HEK293 (cell line): ENCODE measurements at regions not wholly inside any gene's neighbourhood (a gene's known extent, or its start where the extent isn't known, plus 50 kb on each side); places are given as distances from the start of the nearest gene placed in this dataset.

ENCODE experiments used
- CTCF ChIA-PET: fragments of 350-600 bp; formaldehyde crosslinking; extraction: SDS; loops from one replicate; lab custom pipeline; 2021; ENCODE audit warnings: antibody characterized with exemption; lab: Yijun Ruan, JAX
- POLR2A ChIA-PET: fragments of 300-600 bp; formaldehyde crosslinking; extraction: SDS; loops from one replicate; lab custom pipeline; 2020; ENCODE audit warnings: antibody characterized with exemption, inconsistent platforms; lab: Yijun Ruan, JAX
- H3K27ac ChIP-seq: fragments of 200-500 bp; sonication (Bioruptor generic); 2 replicates; pipeline ENCODE4 v1.5.1; 2014; ENCODE audit warnings: low read depth, low read length, control low read depth, inconsistent platforms; ENCODE audit errors: extremely low read depth
- H3K36me3 ChIP-seq, 2 experiments: fragments of 200-500 bp in 1 of 2; sonication (Bioruptor generic) in 1 of 2; 1 replicate in 1 of 2; 2 replicates in 1 of 2; pipeline ENCODE4 v1.5.1; 2014 to 2017; ENCODE audit warnings: inconsistent platforms in 2 of 2, low read length in 2 of 2; ENCODE audit not compliant: control insufficient read depth in 2 of 2, insufficient read depth in 1 of 2
- H3K4me1 ChIP-seq: fragments of 200-500 bp; sonication (Bioruptor generic); 2 replicates; pipeline ENCODE4 v1.5.1; 2014; ENCODE audit warnings: mild to moderate bottlenecking, low read length, inconsistent platforms; ENCODE audit not compliant: control insufficient read depth, insufficient read depth
- H3K4me3 ChIP-seq: 2 replicates; pipeline ENCODE4 v1.5.1; 2011; ENCODE audit warnings: low read depth, mild to moderate bottlenecking, control low read depth, low read length, moderate library complexity
- H3K9me3 ChIP-seq: fragments of 200-500 bp; sonication (Bioruptor generic); 2 replicates; pipeline ENCODE4 v1.5.1; 2014; ENCODE audit warnings: low read depth, low read length, inconsistent platforms; ENCODE audit not compliant: control insufficient read depth, insufficient read depth
- KLF16 ChIP-seq: fragments of 450-650 bp; formaldehyde crosslinking; IDR thresholded peaks from 2 replicates; pipeline ENCODE4 v1.5.1; 2017; ENCODE audit warnings: missing biosample characterization, missing genetic modification characterization
- MEIS1 ChIP-seq: sonication (generic); formaldehyde crosslinking; IDR thresholded peaks from 2 replicates; pipeline ENCODE4 v1.8.1; 2022; ENCODE audit warnings: missing genetic modification reagents, mild to moderate bottlenecking, borderline replicate concordance
- SCRT2 ChIP-seq: fragments of 450-650 bp; formaldehyde crosslinking; IDR thresholded peaks from 2 replicates; pipeline ENCODE4 v1.5.1; 2016; ENCODE audit warnings: missing biosample characterization, missing genetic modification characterization
- TRIM28 ChIP-seq: IDR thresholded peaks from 2 replicates; pipeline ENCODE4 v1.6.1; 2011; ENCODE audit warnings: low read length, control low read depth, borderline replicate concordance
- ZBTB7A ChIP-seq: fragments of 450-650 bp; formaldehyde crosslinking; IDR thresholded peaks from 2 replicates; pipeline ENCODE4 v1.5.1; 2016; ENCODE audit warnings: low read depth, missing biosample characterization, missing genetic modification characterization
- ZNF114 ChIP-seq: fragments of 450-650 bp; formaldehyde crosslinking; IDR thresholded peaks from 2 replicates; pipeline ENCODE4 v1.5.0; 2017; ENCODE audit warnings: missing biosample characterization, missing genetic modification characterization
- ZNF19 ChIP-seq: fragments of 450-650 bp; formaldehyde crosslinking; IDR thresholded peaks from 2 replicates; pipeline ENCODE4; 2016; ENCODE audit warnings: missing biosample characterization, missing genetic modification characterization, low read depth
- ZNF211 ChIP-seq: fragments of 450-650 bp; formaldehyde crosslinking; IDR thresholded peaks from 2 replicates; pipeline ENCODE4 v1.5.1; 2016; ENCODE audit warnings: low read depth, missing biosample characterization, missing genetic modification characterization
- ZNF214 ChIP-seq: fragments of 450-650 bp; formaldehyde crosslinking; IDR thresholded peaks from 2 replicates; pipeline ENCODE4 v1.5.1; 2017; ENCODE audit warnings: missing biosample characterization, mild to moderate bottlenecking, missing genetic modification characterization, borderline replicate concordance
- ZNF239 ChIP-seq: fragments of 450-650 bp; formaldehyde crosslinking; IDR thresholded peaks from 2 replicates; pipeline ENCODE4 v1.5.1; 2016; ENCODE audit warnings: missing biosample characterization, missing genetic modification characterization
- ZNF391 ChIP-seq: fragments of 450-650 bp; formaldehyde crosslinking; IDR thresholded peaks from 2 replicates; pipeline ENCODE4 v1.5.1; 2016; ENCODE audit warnings: low read depth, missing biosample characterization, missing genetic modification characterization, borderline replicate concordance
- ZNF529 ChIP-seq: fragments of 450-650 bp; formaldehyde crosslinking; IDR thresholded peaks from 2 replicates; pipeline ENCODE4 v1.5.1; 2017; ENCODE audit warnings: missing genetic modification characterization, missing biosample characterization; ENCODE audit not compliant: insufficient replicate concordance
- ZNF600 ChIP-seq: fragments of 450-650 bp; formaldehyde crosslinking; IDR thresholded peaks from 2 replicates; pipeline ENCODE4 v1.5.1; 2016; ENCODE audit warnings: missing biosample characterization, missing genetic modification characterization
- ZNF664 ChIP-seq: fragments of 450-650 bp; formaldehyde crosslinking; IDR thresholded peaks from 2 replicates; pipeline ENCODE4 v1.5.1; 2016; ENCODE audit warnings: missing biosample characterization, missing genetic modification characterization
- ZNF830 ChIP-seq: fragments of 450-650 bp; IDR thresholded peaks from 2 replicates; pipeline ENCODE4 v1.5.0; 2018; ENCODE audit warnings: missing biosample characterization, missing genetic modification characterization, low read depth, mild to moderate bottlenecking, moderate library complexity
- TF ChIP-seq, protein P1 (sequence below): fragments of 450-650 bp; formaldehyde crosslinking; IDR thresholded peaks from 2 replicates; pipeline ENCODE4 v1.5.1; 2017; ENCODE audit warnings: missing biosample characterization, mild to moderate bottlenecking, missing genetic modification characterization, moderate library complexity
- TF ChIP-seq, protein P2 (sequence below): fragments of 450-650 bp; formaldehyde crosslinking; IDR thresholded peaks from 2 replicates; pipeline ENCODE4; 2016; ENCODE audit warnings: missing biosample characterization, missing genetic modification characterization
- TF ChIP-seq, protein P3 (sequence below): fragments of 450-650 bp; formaldehyde crosslinking; IDR thresholded peaks from 2 replicates; pipeline ENCODE4 v1.5.1; 2016; ENCODE audit warnings: missing biosample characterization, missing genetic modification characterization, borderline replicate concordance
- TF ChIP-seq, protein P4 (sequence below): fragments of 450-650 bp; formaldehyde crosslinking; IDR thresholded peaks from 2 replicates; pipeline ENCODE4 v1.5.1; 2016; ENCODE audit warnings: missing biosample characterization, missing genetic modification characterization

DNA sequence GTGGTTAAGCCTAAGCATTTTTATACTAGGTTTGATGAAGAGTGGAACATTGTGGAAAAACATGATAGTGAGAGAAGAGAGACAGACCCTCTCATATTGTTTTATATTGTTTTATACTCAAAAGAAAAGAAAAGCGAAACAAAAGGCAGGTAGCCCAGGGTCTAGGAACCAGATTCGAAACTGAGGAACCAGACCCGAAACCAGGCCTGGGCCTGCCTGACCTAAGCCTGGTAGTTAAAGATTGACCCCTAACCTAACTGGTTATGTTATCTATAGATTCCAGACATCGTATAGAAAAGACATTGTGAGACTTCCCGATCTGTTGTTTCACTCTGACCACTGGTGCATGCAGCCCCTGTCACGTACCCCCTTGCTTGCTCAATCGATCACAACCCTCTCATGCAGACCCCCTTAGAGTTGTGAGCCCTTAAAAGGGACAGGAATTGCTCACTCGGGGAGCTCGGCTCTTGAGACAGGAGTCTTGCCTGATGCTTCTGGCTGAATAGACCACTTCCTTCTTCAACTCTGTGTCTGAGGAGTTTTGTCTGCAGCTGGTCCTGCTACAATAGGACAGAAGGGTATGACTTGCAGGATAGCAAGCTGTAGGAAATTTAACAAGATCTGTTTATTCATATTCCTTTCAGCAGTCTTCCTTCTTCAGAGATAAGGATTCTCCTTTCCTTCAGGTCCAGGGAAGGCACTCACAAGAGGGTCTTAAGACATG lies 147.1 kb upstream of the PLEKHA5 start (continued):
- TF ChIP-seq SCRT2 (tag by site-specific recombination) = no peak

DNA sequence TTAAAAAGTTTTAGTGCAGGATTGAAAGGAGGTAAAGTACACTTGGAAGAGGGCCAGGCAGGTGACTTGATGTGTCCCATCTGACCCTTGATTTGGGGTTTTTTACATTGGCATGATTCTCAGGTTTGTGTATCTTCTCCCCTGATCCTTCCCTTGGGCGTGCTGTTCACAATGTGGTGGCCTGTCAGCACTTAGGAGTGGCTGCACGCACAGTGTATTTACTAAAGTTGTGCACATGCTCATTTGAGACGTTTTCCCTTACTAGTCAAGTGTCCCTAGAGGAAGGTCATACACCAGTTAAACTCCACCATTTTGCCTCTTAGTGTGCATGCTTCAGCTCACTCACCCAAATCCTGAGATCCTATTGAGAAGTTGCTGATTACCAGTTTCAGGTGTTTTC lies 145.7 kb upstream of the PLEKHA5 start:
- CTCF ChIA-PET = interaction anchor here (0.6 kb wide), 1 partner anchor 9 kb away, joined by 4 read pairs; no protein-coding TSS in a partner anchor
- TF ChIP-seq ZNF529 (tag by site-specific recombination) = no peak
- no peak for TF ChIP-seq ZNF239 (tag by site-specific recombination)
- no peak for TF ChIP-seq ZNF214
- no peak for TF ChIP-seq ZNF600 (tag by site-specific recombination)
- TF ChIP-seq ZNF211 (tag by site-specific recombination) = no peak
- TF ChIP-seq, protein P1, sequence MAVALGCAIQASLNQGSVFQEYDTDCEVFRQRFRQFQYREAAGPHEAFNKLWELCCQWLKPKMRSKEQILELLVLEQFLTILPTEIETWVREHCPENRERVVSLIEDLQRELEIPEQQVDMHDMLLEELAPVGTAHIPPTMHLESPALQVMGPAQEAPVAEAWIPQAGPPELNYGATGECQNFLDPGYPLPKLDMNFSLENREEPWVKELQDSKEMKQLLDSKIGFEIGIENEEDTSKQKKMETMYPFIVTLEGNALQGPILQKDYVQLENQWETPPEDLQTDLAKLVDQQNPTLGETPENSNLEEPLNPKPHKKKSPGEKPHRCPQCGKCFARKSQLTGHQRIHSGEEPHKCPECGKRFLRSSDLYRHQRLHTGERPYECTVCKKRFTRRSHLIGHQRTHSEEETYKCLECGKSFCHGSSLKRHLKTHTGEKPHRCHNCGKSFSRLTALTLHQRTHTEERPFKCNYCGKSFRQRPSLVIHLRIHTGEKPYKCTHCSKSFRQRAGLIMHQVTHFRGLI (tag by site-specific recombination) = no peak
- no peak for TF ChIP-seq ZNF19 (tag by site-specific recombination)
- TF ChIP-seq KLF16 (tag by site-specific recombination) = no peak
- no peak for TF ChIP-seq MEIS1 (CRISPR knock-in tag)
- TF ChIP-seq ZNF664 = no peak
- no peak for TF ChIP-seq ZNF830 (tag by site-specific recombination)
- TF ChIP-seq, protein P2, sequence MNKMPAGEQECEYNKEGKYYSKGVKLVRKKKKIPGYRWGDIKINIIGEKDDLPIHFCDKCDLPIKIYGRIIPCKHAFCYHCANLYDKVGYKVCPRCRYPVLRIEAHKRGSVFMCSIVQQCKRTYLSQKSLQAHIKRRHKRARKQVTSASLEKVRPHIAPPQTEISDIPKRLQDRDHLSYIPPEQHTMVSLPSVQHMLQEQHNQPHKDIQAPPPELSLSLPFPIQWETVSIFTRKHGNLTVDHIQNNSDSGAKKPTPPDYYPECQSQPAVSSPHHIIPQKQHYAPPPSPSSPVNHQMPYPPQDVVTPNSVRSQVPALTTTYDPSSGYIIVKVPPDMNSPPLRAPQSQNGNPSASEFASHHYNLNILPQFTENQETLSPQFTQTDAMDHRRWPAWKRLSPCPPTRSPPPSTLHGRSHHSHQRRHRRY (tag by site-specific recombination) = no peak
- no peak for TF ChIP-seq ZBTB7A (tag by site-specific recombination)
- TF ChIP-seq, protein P3, sequence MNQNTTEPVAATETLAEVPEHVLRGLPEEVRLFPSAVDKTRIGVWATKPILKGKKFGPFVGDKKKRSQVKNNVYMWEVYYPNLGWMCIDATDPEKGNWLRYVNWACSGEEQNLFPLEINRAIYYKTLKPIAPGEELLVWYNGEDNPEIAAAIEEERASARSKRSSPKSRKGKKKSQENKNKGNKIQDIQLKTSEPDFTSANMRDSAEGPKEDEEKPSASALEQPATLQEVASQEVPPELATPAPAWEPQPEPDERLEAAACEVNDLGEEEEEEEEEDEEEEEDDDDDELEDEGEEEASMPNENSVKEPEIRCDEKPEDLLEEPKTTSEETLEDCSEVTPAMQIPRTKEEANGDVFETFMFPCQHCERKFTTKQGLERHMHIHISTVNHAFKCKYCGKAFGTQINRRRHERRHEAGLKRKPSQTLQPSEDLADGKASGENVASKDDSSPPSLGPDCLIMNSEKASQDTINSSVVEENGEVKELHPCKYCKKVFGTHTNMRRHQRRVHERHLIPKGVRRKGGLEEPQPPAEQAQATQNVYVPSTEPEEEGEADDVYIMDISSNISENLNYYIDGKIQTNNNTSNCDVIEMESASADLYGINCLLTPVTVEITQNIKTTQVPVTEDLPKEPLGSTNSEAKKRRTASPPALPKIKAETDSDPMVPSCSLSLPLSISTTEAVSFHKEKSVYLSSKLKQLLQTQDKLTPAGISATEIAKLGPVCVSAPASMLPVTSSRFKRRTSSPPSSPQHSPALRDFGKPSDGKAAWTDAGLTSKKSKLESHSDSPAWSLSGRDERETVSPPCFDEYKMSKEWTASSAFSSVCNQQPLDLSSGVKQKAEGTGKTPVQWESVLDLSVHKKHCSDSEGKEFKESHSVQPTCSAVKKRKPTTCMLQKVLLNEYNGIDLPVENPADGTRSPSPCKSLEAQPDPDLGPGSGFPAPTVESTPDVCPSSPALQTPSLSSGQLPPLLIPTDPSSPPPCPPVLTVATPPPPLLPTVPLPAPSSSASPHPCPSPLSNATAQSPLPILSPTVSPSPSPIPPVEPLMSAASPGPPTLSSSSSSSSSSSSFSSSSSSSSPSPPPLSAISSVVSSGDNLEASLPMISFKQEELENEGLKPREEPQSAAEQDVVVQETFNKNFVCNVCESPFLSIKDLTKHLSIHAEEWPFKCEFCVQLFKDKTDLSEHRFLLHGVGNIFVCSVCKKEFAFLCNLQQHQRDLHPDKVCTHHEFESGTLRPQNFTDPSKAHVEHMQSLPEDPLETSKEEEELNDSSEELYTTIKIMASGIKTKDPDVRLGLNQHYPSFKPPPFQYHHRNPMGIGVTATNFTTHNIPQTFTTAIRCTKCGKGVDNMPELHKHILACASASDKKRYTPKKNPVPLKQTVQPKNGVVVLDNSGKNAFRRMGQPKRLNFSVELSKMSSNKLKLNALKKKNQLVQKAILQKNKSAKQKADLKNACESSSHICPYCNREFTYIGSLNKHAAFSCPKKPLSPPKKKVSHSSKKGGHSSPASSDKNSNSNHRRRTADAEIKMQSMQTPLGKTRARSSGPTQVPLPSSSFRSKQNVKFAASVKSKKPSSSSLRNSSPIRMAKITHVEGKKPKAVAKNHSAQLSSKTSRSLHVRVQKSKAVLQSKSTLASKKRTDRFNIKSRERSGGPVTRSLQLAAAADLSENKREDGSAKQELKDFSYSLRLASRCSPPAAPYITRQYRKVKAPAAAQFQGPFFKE = no peak
- no peak for TF ChIP-seq ZNF114 (tag by site-specific recombination)
- no peak for TF ChIP-seq TRIM28
- TF ChIP-seq, protein P4, sequence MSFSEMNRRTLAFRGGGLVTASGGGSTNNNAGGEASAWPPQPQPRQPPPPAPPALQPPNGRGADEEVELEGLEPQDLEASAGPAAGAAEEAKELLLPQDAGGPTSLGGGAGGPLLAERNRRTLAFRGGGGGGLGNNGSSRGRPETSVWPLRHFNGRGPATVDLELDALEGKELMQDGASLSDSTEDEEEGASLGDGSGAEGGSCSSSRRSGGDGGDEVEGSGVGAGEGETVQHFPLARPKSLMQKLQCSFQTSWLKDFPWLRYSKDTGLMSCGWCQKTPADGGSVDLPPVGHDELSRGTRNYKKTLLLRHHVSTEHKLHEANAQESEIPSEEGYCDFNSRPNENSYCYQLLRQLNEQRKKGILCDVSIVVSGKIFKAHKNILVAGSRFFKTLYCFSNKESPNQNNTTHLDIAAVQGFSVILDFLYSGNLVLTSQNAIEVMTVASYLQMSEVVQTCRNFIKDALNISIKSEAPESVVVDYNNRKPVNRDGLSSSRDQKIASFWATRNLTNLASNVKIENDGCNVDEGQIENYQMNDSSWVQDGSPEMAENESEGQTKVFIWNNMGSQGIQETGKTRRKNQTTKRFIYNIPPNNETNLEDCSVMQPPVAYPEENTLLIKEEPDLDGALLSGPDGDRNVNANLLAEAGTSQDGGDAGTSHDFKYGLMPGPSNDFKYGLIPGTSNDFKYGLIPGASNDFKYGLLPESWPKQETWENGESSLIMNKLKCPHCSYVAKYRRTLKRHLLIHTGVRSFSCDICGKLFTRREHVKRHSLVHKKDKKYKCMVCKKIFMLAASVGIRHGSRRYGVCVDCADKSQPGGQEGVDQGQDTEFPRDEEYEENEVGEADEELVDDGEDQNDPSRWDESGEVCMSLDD (tag by site-specific recombination) = no peak
- no peak for TF ChIP-seq ZNF391 (tag by site-specific recombination)

More for the DNA sequence above, 145.7 kb upstream of the PLEKHA5 start:
- Histone ChIP-seq H3K4me3 (no peak overlapping the region), H3K36me3 (no peaks in the 10 kb centered on the region), H3K4me1 (no peaks in the 10 kb centered on the region), H3K27ac (no peak overlapping the region), H3K9me3 (no peaks in the 10 kb centered on the region)
- POLR2A ChIA-PET = no interaction called here
